NB4 (cell line): ENCODE measurements at regions not wholly inside any gene's neighbourhood (a gene's known extent, or its start where the extent isn't known, plus 50 kb on each side); places are given as distances from the start of the nearest gene placed in this dataset.
A peak's percentile ranks its signal among the peaks of the same experiment; 100 is the strongest.

Source experiments
- DNase-seq: peaks from one replicate; pipeline ENCODE4 v3.0.0; 2010; ENCODE audit warnings: low read depth
- H3K4me3 ChIP-seq: one replicate; pipeline ENCODE4 v1.5.1; 2011; ENCODE audit warnings: mild to moderate bottlenecking, low read depth, low read length, moderate library complexity
- MYC ChIP-seq: IDR thresholded peaks from 2 replicates; pipeline ENCODE4 v1.6.1; 2011; ENCODE audit warnings: low read depth, low read length
- POLR2A ChIP-seq: IDR thresholded peaks from 2 replicates; pipeline ENCODE4 v1.6.1; 2011; ENCODE audit warnings: mild to moderate bottlenecking; ENCODE audit not compliant: insufficient read length; ENCODE audit errors: extremely low read depth
- TF ChIP-seq, protein P1 (sequence below): IDR thresholded peaks from 2 replicates; pipeline ENCODE4 v1.6.1; 2011; ENCODE audit warnings: low read depth, low read length
- TF ChIP-seq, protein P2 (sequence below): IDR thresholded peaks from one replicate; pipeline ENCODE4 v1.5.1; 2012; ENCODE audit warnings: low read depth, low read length

- TF ChIP-seq, protein P1, sequence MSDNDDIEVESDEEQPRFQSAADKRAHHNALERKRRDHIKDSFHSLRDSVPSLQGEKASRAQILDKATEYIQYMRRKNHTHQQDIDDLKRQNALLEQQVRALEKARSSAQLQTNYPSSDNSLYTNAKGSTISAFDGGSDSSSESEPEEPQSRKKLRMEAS = no peak
- TF ChIP-seq, protein P2, sequence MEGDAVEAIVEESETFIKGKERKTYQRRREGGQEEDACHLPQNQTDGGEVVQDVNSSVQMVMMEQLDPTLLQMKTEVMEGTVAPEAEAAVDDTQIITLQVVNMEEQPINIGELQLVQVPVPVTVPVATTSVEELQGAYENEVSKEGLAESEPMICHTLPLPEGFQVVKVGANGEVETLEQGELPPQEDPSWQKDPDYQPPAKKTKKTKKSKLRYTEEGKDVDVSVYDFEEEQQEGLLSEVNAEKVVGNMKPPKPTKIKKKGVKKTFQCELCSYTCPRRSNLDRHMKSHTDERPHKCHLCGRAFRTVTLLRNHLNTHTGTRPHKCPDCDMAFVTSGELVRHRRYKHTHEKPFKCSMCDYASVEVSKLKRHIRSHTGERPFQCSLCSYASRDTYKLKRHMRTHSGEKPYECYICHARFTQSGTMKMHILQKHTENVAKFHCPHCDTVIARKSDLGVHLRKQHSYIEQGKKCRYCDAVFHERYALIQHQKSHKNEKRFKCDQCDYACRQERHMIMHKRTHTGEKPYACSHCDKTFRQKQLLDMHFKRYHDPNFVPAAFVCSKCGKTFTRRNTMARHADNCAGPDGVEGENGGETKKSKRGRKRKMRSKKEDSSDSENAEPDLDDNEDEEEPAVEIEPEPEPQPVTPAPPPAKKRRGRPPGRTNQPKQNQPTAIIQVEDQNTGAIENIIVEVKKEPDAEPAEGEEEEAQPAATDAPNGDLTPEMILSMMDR = no peak
- TF ChIP-seq POLR2A = no peak
- no peak for TF ChIP-seq MYC
- DNase-seq = no peak
Measured at GRCh38 chr3:69454204-69454787, 68.4 kb upstream of the FRMD4B start.

GRCh38 chr3:69452295-69452694, 66.4 kb upstream of the FRMD4B start:
- H3K4me3 ChIP-seq = no peak overlapping the region
- TF ChIP-seq MYC (no peak), POLR2A (no peak)
- TF ChIP-seq, protein P2 = no peak
- TF ChIP-seq, protein P1 = no peak

More at GRCh38 chr3:69454204-69454787, 68.4 kb upstream of the FRMD4B start:
- H3K4me3 ChIP-seq = no peak overlapping the region

GRCh38 chr3:69451594-69451993, 65.7 kb upstream of the FRMD4B start:
- TF ChIP-seq POLR2A (no peak), MYC (no peak)
- TF ChIP-seq, protein P2 = peak; percentile 8
- peak; percentile 1 for DNase-seq
- no peak overlapping the region for H3K4me3 ChIP-seq

More at GRCh38 chr3:69452295-69452694, 66.4 kb upstream of the FRMD4B start:
- DNase-seq = no peak

DNA sequence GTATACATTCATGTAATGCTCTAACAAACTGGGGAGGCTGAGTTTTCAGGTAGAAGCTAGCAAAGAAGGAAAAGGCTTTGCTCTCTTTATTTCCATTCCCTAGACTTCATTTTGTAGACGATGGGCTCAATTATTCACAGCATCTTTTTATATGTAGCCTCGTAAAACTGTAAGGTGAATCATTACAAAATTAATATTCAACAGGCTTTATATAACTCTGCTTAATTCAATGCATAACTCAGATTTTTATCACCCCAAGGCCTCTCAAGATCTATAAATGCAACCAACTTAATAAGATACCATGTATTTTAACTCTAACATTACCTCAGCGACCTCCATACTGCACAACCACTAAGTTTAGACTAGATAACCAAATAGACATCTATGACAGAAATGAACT, 63.0 kb upstream of the FRMD4B start:
- H3K4me3 ChIP-seq = no peak overlapping the region
- TF ChIP-seq MYC (no peak), POLR2A (no peak)
- TF ChIP-seq, protein P2 = no peak
- TF ChIP-seq, protein P1 = no peak
- DNase-seq = no peak

- TF ChIP-seq POLR2A = no peak
- TF ChIP-seq, protein P1 = no peak
- TF ChIP-seq, protein P2 = no peak
- no peak for TF ChIP-seq MYC
- DNase-seq = no peak
Measured at GRCh38 chr3:69446402-69447072, 60.6 kb upstream of the FRMD4B start.

More at GRCh38 chr3:69446402-69447072, 60.6 kb upstream of the FRMD4B start:
- H3K4me3 ChIP-seq = no peak overlapping the region
